ENCODE measurements at regions not wholly inside any gene's neighbourhood (a gene's known extent, or its start where the extent isn't known, plus 50 kb on each side); places are given as distances from the start of the nearest gene placed in this dataset.

DNA sequence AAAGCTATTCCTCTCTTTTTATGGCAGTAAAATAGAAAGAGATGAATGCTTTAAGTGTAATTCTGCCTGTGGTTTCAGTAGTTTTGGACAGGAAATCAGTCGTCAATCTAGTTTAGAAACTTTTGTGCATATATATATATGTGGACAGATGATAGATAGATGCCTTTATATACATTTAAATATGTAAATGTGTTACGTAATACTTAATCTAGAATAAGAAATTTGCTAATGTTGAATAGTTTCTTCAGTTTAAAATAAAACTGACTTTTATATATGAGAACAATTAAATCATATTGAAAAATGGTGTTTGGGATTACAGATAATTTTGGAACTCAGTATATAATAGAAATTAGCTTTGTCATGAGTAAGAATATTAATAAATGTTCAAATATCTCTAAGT is 1165.7 kb upstream of the NCAM2 start:
- TF ChIP-seq, protein P1, sequence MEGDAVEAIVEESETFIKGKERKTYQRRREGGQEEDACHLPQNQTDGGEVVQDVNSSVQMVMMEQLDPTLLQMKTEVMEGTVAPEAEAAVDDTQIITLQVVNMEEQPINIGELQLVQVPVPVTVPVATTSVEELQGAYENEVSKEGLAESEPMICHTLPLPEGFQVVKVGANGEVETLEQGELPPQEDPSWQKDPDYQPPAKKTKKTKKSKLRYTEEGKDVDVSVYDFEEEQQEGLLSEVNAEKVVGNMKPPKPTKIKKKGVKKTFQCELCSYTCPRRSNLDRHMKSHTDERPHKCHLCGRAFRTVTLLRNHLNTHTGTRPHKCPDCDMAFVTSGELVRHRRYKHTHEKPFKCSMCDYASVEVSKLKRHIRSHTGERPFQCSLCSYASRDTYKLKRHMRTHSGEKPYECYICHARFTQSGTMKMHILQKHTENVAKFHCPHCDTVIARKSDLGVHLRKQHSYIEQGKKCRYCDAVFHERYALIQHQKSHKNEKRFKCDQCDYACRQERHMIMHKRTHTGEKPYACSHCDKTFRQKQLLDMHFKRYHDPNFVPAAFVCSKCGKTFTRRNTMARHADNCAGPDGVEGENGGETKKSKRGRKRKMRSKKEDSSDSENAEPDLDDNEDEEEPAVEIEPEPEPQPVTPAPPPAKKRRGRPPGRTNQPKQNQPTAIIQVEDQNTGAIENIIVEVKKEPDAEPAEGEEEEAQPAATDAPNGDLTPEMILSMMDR (IDR thresholded peaks at IDR 0.05) = no peak
- Histone ChIP-seq H3K27ac (no peak overlapping the region), H3K36me3 (no peaks in the 10 kb centered on the region), H3K4me1 (no peaks in the 10 kb centered on the region), H3K9me3 (no peaks in the 10 kb centered on the region), H3K27me3 (no peaks in the 10 kb centered on the region), H3K4me3 (no peak overlapping the region)
- DNase-seq (no peak), ATAC-seq (no peak)
- intact Hi-C loops (cut with DNase I) = no loop called here

DNA sequence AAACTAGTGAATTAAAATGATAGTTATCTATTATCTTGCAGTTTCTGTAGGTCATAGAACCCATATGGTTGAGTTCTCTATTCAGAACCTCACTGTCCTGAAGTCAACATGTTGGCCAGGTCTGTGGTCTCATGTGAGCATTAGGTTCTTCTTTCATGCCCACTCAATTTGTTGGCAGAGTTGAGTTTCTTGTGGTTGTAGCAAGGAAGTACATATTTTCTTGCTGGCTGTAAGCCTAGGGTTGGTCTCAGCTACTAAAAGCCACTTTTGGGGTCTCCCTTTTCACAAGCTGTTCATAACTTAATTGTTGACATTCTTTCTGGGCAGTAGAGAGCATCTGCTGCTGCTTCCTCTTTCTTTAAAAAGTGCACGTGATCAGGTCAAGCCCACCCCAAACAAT is 1165.1 kb upstream of the NCAM2 start:
- DNase-seq = no peak
- intact Hi-C loops (cut with DNase I) = no loop called here
- TF ChIP-seq, protein P1 (IDR thresholded peaks at IDR 0.05) = no peak
- Histone ChIP-seq H3K4me1 (no peaks in the 10 kb centered on the region), H3K9me3 (no peaks in the 10 kb centered on the region), H3K27ac (no peak overlapping the region), H3K27me3 (no peaks in the 10 kb centered on the region), H3K4me3 (no peak overlapping the region), H3K36me3 (no peaks in the 10 kb centered on the region)
- no peak for ATAC-seq

DNA sequence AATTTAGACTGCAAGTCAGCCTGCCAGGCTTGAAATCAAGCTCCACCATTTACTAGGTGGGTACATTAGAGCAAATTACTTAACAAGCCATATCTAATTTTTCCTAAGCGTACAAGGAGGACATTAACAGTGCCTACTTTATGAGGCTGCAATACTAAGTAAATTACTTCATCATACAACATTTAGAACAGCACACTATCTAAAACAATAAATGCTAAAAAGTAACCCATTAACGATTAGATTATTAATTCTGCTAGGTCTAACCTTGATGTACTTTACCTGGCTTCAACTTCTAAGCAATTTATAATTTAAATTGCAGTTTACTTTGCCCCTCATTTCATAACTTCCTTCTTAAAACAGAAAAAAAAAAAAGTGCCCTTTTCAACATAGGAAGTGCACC is 1155.6 kb upstream of the NCAM2 start:
- intact Hi-C loops (cut with DNase I) = no loop called here
- Histone ChIP-seq H3K27ac (no peak overlapping the region), H3K27me3 (no peaks in the 10 kb centered on the region), H3K4me1 (no peaks in the 10 kb centered on the region), H3K9me3 (no peaks in the 10 kb centered on the region), H3K4me3 (no peak overlapping the region), H3K36me3 (no peaks in the 10 kb centered on the region)
- ATAC-seq (no peak), DNase-seq (no peak)
- TF ChIP-seq, protein P1 (IDR thresholded peaks at IDR 0.05) = no peak

DNA sequence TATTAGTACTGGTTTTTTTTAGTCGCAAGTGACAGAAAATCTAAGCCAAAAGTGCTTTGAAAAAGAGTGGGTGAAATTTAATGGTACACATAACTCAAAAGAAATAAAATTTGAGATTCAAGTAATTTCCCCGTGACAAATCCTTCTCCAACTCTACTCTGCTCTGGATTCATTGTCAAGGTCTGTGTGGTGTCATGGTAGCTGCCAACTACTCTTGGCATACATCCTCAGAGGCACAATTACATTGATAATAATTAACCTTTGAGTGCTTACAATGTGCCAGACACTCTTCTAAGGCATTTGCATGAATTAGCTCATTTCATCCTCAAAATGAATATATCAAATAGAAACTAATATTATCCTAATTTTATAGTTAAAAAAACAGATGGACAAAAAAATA is 1153.9 kb upstream of the NCAM2 start:
- Histone ChIP-seq H3K36me3 (no peaks in the 10 kb centered on the region), H3K4me3 (no peak overlapping the region), H3K4me1 (no peaks in the 10 kb centered on the region), H3K27ac (no peak overlapping the region), H3K9me3 (no peaks in the 10 kb centered on the region), H3K27me3 (no peaks in the 10 kb centered on the region)
- intact Hi-C loops (cut with DNase I) = no loop called here
- DNase-seq (no peak), ATAC-seq (no peak)
- TF ChIP-seq, protein P1 (IDR thresholded peaks at IDR 0.05) = no peak

DNA sequence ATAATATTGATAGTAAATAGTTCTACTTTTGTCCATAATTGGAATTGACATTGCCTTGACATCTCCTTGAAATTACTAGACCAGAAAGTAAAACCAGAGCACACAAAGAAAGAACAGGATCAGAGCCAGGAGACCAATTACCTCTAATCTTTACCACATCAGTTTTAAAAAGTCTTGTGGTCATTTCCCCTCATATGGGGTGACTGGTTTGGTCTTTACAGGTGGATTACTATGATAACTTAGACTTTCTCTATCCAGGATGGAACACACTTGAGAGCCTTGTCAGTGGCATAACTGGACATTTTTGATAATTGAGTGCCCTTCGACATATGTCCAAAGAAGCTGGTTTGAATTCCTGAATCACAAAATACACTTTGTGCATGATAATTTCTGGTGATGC is 1148.1 kb upstream of the NCAM2 start:
- intact Hi-C loops (cut with DNase I) = no loop called here
- no peaks in the 10 kb centered on the region for H3K27me3 ChIP-seq
- H3K4me3 ChIP-seq = no peak overlapping the region
- DNase-seq (no peak), ATAC-seq (no peak)
- TF ChIP-seq, protein P1 (IDR thresholded peaks at IDR 0.05) = no peak
- H3K4me1 ChIP-seq = no peaks in the 10 kb centered on the region
- H3K9me3 ChIP-seq = peaks cover 0 to 8% of the 10 kb centered on the region in 2 donors
- no peak overlapping the region for H3K27ac ChIP-seq
- no peaks in the 10 kb centered on the region for H3K36me3 ChIP-seq

Measured in left lung (tissue), 4 donors.